ENCODE measurements at regions not wholly inside any gene's neighbourhood (a gene's known extent, or its start where the extent isn't known, plus 50 kb on each side); places are given as distances from the start of the nearest gene placed in this dataset.

DNA sequence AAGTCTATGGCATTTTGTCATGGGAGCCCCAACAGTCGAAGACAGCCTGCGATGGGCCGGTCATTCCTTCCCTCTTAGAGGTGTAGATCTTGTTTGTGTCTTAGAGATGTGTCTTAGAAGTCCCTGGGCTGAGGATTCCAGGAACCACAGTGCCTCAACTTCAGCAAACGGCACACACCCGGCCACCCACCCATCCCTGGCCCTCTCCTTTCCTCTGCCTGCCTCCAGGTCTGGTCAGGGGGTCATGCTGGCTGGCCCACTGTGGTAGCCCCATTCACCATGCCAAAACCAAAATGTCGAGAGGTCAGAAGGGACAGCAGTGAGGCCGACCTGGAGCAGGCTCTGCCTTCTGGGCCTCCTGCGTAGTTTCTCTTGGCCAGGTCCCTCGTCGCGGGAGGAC, 857.9 kb downstream of the TBC1D22A start:
- TF ChIP-seq, protein P1, sequence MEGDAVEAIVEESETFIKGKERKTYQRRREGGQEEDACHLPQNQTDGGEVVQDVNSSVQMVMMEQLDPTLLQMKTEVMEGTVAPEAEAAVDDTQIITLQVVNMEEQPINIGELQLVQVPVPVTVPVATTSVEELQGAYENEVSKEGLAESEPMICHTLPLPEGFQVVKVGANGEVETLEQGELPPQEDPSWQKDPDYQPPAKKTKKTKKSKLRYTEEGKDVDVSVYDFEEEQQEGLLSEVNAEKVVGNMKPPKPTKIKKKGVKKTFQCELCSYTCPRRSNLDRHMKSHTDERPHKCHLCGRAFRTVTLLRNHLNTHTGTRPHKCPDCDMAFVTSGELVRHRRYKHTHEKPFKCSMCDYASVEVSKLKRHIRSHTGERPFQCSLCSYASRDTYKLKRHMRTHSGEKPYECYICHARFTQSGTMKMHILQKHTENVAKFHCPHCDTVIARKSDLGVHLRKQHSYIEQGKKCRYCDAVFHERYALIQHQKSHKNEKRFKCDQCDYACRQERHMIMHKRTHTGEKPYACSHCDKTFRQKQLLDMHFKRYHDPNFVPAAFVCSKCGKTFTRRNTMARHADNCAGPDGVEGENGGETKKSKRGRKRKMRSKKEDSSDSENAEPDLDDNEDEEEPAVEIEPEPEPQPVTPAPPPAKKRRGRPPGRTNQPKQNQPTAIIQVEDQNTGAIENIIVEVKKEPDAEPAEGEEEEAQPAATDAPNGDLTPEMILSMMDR (IDR thresholded peaks at IDR 0.05): no peak
- TF ChIP-seq POLR2A (IDR thresholded peaks at IDR 0.05): no peak

Measured in heart left ventricle (tissue), 13 donors.